Prostate gland (tissue), 2 donors: ENCODE measurements at regions not wholly inside any gene's neighbourhood (a gene's known extent, or its start where the extent isn't known, plus 50 kb on each side); places are given as distances from the start of the nearest gene placed in this dataset.
"Not testable (repeated sequence)": the region's sequence is repeated elsewhere in the genome, so short reads cannot be mapped to it uniquely, and the experiment has no call there.

Experiments
- CTCF ChIP-seq, 4 experiments: fragments of 200-600 bp in 2 of 4; fragments of 450-650 bp in 2 of 4; sonication (generic) in 2 of 4; IDR thresholded peaks; 1 replicate in 3 of 4; 2 replicates in 1 of 4; pipeline ENCODE4 v1.5.1; 2016 to 2019; ENCODE audit warnings: antibody characterized with exemption in 4 of 4, mild to moderate bottlenecking in 2 of 4, moderate library complexity in 2 of 4
- POLR2A ChIP-seq: fragments of 450-650 bp; IDR thresholded peaks from one replicate; pipeline ENCODE4 v1.6.1; 2016; ENCODE audit warnings: antibody characterized with exemption, mild to moderate bottlenecking
- POLR2AphosphoS5 ChIP-seq: sonication (generic); formaldehyde crosslinking; IDR thresholded peaks from one replicate; pipeline ENCODE4 v1.6.1; 2017; ENCODE audit warnings: antibody characterized with exemption

GRCh38 chr5:13335026-13335425, 609.5 kb downstream of the DNAH5 start:
- TF ChIP-seq CTCF (IDR thresholded peaks at IDR 0.05); POLR2A; POLR2AphosphoS5: not testable (repeated sequence)
